ENCODE measurements at regions not wholly inside any gene's neighbourhood (a gene's known extent, or its start where the extent isn't known, plus 50 kb on each side); places are given as distances from the start of the nearest gene placed in this dataset.
"Not testable (repeated sequence)": the region's sequence is repeated elsewhere in the genome, so short reads cannot be mapped to it uniquely, and the experiment has no call there.

- no peak for DNase-seq (ENCODE audit: low read depth, low spot score)
Measured at GRCh38 chr2:118417406-118418120, 329.3 kb downstream of the INSIG2 start.

- DNase-seq (ENCODE audit: low read depth, low spot score) = not testable (repeated sequence)
Measured at GRCh38 chr2:118415186-118415585, 326.9 kb downstream of the INSIG2 start.

GRCh38 chr2:118403658-118404451 lies 315.6 kb downstream of the INSIG2 start:
- DNase-seq (ENCODE audit: low read depth, low spot score) = no peak

GRCh38 chr2:118388771-118389170 lies 300.5 kb downstream of the INSIG2 start:
- DNase-seq (ENCODE audit: low read depth, low spot score) = no peak

- no peak for DNase-seq (ENCODE audit: low read depth, low spot score)
Measured at GRCh38 chr2:118387509-118387908, 299.2 kb downstream of the INSIG2 start.

- DNase-seq (ENCODE audit: low read depth, low spot score) = no peak
Measured at GRCh38 chr2:118386641-118387302, 298.5 kb downstream of the INSIG2 start.

- no peak for DNase-seq (ENCODE audit: low read depth, low spot score)
Measured at GRCh38 chr2:118380915-118381653, 292.8 kb downstream of the INSIG2 start.

- no peak for DNase-seq (ENCODE audit: low read depth, low spot score)
Measured at GRCh38 chr2:118375907-118376485, 287.7 kb downstream of the INSIG2 start.

GRCh38 chr2:118374974-118375755 lies 286.9 kb downstream of the INSIG2 start:
- DNase-seq (ENCODE audit: low read depth, low spot score) = no peak

- DNase-seq (ENCODE audit: low read depth, low spot score) = no peak
Measured at GRCh38 chr2:118372886-118373830, 284.9 kb downstream of the INSIG2 start.

- no peak for DNase-seq (ENCODE audit: low read depth, low spot score)
Measured at GRCh38 chr2:118371515-118371914, 283.2 kb downstream of the INSIG2 start.

GRCh38 chr2:118369521-118369920 lies 281.2 kb downstream of the INSIG2 start:
- not testable (repeated sequence) for DNase-seq (ENCODE audit: low read depth, low spot score)

- DNase-seq (ENCODE audit: low read depth, low spot score) = no peak
Measured at GRCh38 chr2:118363604-118364003, 275.3 kb downstream of the INSIG2 start.

- no peak for DNase-seq (ENCODE audit: low read depth, low spot score)
Measured at GRCh38 chr2:118356051-118356450, 267.8 kb downstream of the INSIG2 start.

GRCh38 chr2:118351796-118352195 lies 263.5 kb downstream of the INSIG2 start:
- no peak for DNase-seq (ENCODE audit: low read depth, low spot score)

- no peak for DNase-seq (ENCODE audit: low read depth, low spot score)
Measured at GRCh38 chr2:118350621-118351020, 262.4 kb downstream of the INSIG2 start.

- DNase-seq (ENCODE audit: low read depth, low spot score) = no peak
Measured at GRCh38 chr2:118349365-118349764, 261.1 kb downstream of the INSIG2 start.

GRCh38 chr2:118348380-118349034 lies 260.2 kb downstream of the INSIG2 start:
- DNase-seq (ENCODE audit: low read depth, low spot score) = no peak

GRCh38 chr2:118345465-118345864 lies 257.2 kb downstream of the INSIG2 start:
- no peak for DNase-seq (ENCODE audit: low read depth, low spot score)

Measured in activated CD4-positive, CD25-positive, alpha-beta regulatory T cell treated with anti-CD3 and anti-CD28 coated beads, Interleukin-2, amount 50 U/mL, for 16 hours (primary cell).